ENCODE measurements at regions not wholly inside any gene's neighbourhood (a gene's known extent, or its start where the extent isn't known, plus 50 kb on each side); places are given as distances from the start of the nearest gene placed in this dataset.

DNA sequence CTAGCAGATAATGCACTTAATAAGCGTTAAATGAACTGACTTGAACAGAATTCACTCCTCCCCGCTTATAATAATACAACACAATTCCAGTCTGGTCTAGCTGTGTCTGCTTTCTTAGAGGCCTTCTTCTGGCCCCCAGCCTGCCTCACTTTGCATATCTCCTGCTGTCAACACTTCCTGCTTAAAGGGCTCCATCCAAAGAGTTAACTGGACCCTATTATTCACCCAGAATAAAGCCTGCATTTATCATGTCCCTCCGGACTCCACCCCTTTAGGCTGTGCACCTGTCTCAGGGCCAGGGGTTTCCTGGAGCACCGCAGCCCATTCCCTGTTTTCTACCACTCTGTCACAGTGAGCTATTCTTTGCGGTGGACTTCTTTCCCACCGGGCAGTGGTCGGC is 115.4 kb upstream of the FOXN2 start:
- ATAC-seq = no peak; the same call in 2 of the 3 replicates
- H3K9me3 ChIP-seq (replicated peaks; ENCODE audit: control insufficient read depth, insufficient read depth, low read depth, low read length) = no peaks in the 10 kb centered on the region
- in situ Hi-C loops (cut with MboI) = no loop called here

More for the DNA sequence above, 115.4 kb upstream of the FOXN2 start:
- no TSS peak for BruUV-seq (replicated peaks)
- peaks cover 3 to 13% of the 10 kb centered on the region in 2 experiments; a peak in 3 of 5 replicates for H3K4me1 ChIP-seq (replicated peaks in 1 of 2; ENCODE audit: control insufficient read depth in 2 of 2, insufficient read depth in 2 of 2, low read length in 2 of 2)
- no peaks in the 10 kb centered on the region for H3K36me3 ChIP-seq (ENCODE audit: control insufficient read depth, insufficient read depth, low read length)
- DNase-seq (ENCODE audit: extremely low read depth in 1 of 4, low spot score in 3 of 4) = no peak
- POLR2A ChIA-PET = interaction anchor here (1.4 kb wide), 1 partner anchor 16 kb away, joined by 8 read pairs; no protein-coding TSS in a partner anchor
- intact Hi-C loops (cut with micrococcal nuclease) = no loop called here
- no peak overlapping the region for H3K9ac ChIP-seq (ENCODE audit: insufficient read depth in 1 of 2, low read depth in 2 of 2, low read length in 2 of 2)
- no peaks in the 10 kb centered on the region for H3K79me2 ChIP-seq (ENCODE audit: control insufficient read depth, insufficient read depth, low read length)
- no peaks in the 10 kb centered on the region for H3K9me1 ChIP-seq (ENCODE audit: control insufficient read depth, insufficient read depth, low read length)
- no peak for TF ChIP-seq NR2C1 (IDR thresholded peaks at IDR 0.05)
- no peak for TF ChIP-seq NR2C1 (tag; IDR thresholded peaks at IDR 0.05)
- TF ChIP-seq, protein P1, sequence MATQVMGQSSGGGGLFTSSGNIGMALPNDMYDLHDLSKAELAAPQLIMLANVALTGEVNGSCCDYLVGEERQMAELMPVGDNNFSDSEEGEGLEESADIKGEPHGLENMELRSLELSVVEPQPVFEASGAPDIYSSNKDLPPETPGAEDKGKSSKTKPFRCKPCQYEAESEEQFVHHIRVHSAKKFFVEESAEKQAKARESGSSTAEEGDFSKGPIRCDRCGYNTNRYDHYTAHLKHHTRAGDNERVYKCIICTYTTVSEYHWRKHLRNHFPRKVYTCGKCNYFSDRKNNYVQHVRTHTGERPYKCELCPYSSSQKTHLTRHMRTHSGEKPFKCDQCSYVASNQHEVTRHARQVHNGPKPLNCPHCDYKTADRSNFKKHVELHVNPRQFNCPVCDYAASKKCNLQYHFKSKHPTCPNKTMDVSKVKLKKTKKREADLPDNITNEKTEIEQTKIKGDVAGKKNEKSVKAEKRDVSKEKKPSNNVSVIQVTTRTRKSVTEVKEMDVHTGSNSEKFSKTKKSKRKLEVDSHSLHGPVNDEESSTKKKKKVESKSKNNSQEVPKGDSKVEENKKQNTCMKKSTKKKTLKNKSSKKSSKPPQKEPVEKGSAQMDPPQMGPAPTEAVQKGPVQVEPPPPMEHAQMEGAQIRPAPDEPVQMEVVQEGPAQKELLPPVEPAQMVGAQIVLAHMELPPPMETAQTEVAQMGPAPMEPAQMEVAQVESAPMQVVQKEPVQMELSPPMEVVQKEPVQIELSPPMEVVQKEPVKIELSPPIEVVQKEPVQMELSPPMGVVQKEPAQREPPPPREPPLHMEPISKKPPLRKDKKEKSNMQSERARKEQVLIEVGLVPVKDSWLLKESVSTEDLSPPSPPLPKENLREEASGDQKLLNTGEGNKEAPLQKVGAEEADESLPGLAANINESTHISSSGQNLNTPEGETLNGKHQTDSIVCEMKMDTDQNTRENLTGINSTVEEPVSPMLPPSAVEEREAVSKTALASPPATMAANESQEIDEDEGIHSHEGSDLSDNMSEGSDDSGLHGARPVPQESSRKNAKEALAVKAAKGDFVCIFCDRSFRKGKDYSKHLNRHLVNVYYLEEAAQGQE (IDR thresholded peaks at IDR 0.05; ENCODE audit: borderline replicate concordance) = 0 out of 2 replicates have a peak, but pooled peaks have one; percentile 30
- TF ChIP-seq, protein P1 (CRISPR knock-in tag; IDR thresholded peaks at IDR 0.05; ENCODE audit: low read depth) = no peak
- H4K20me1 ChIP-seq (replicated peaks; ENCODE audit: control insufficient read depth, insufficient read depth, low read length) = no peaks in the 10 kb centered on the region
- no peak overlapping the region for H3K27ac ChIP-seq (ENCODE audit: extremely low read depth, low read depth, low read length)
- peak overlapping the region; percentile 57 for H2AFZ ChIP-seq (ENCODE audit: low read depth, low read length)
- no peak overlapping the region for H3K4me3 ChIP-seq
- 65% methylated on average over 7 of the region's 7 CpGs for WGBS (ENCODE audit: insufficient coverage, low coverage, missing lambda C conversion rate)
- FAIRE-seq = no peak
- CTCF ChIA-PET (ENCODE audit: low intra/inter-chr PET ratio) = no interaction called here
- H3K27me3 ChIP-seq (ENCODE audit: control insufficient read depth in 2 of 2, insufficient read depth in 2 of 2, low read length in 2 of 2) = no peaks in the 10 kb centered on the region
- no peak overlapping the region for H3K4me2 ChIP-seq (ENCODE audit: insufficient read depth, low read length)

Measured in K562 (cell line).